Astrocyte (in vitro differentiated cells and primary cell): ENCODE measurements at regions not wholly inside any gene's neighbourhood (a gene's known extent, or its start where the extent isn't known, plus 50 kb on each side); places are given as distances from the start of the nearest gene placed in this dataset.

Experiments used
- DNase-seq: peaks from one replicate; pipeline ENCODE4 v3.0.0-alpha.2; 2010; ENCODE audit warnings: low read depth
- FAIRE-seq: peaks from 2 replicates; lab custom pipeline; 2011; peaks lifted over from hg19 to GRCh38; lab: Jason Lieb, UNC
- H2AFZ ChIP-seq: 2 replicates; pipeline ENCODE4 v1.6.0; 2012; ENCODE audit warnings: low read depth, low read length, inconsistent platforms
- H3K27ac ChIP-seq: 2 replicates; pipeline ENCODE4 v1.5.1; 2011; ENCODE audit warnings: low read depth, low read length, inconsistent platforms
- H3K27me3 ChIP-seq: 2 replicates; pipeline ENCODE4 v1.6.0; 2011; ENCODE audit warnings: low read length, inconsistent platforms; ENCODE audit not compliant: insufficient read depth
- H3K36me3 ChIP-seq: 2 replicates; pipeline ENCODE4 v1.5.1; 2011; ENCODE audit warnings: low read length, inconsistent platforms; ENCODE audit not compliant: insufficient read depth
- H3K4me1 ChIP-seq: 2 replicates; pipeline ENCODE4 v1.5.1; 2011; ENCODE audit warnings: low read length, inconsistent platforms; ENCODE audit not compliant: insufficient read depth
- H3K4me2 ChIP-seq: 2 replicates; pipeline ENCODE4 v1.6.0; 2012; ENCODE audit warnings: low read length, inconsistent platforms
- H3K4me3 ChIP-seq: 2 replicates; pipeline ENCODE4 v1.5.1; 2011; ENCODE audit warnings: low read depth, mild to moderate bottlenecking, low read length, inconsistent platforms; ENCODE audit not compliant: insufficient read depth
- H3K79me2 ChIP-seq: 2 replicates; pipeline ENCODE4 v1.6.0; 2012; ENCODE audit warnings: mild to moderate bottlenecking, low read length, inconsistent platforms; ENCODE audit not compliant: insufficient read depth
- H3K9ac ChIP-seq: 2 replicates; pipeline ENCODE4 v1.6.0; 2012; ENCODE audit warnings: mild to moderate bottlenecking, low read length, inconsistent platforms
- H3K9me3 ChIP-seq: 2 replicates; pipeline ENCODE4 v1.5.1; 2012; ENCODE audit warnings: low read depth, mild to moderate bottlenecking, low read length, inconsistent platforms; ENCODE audit not compliant: insufficient read depth
- H4K20me1 ChIP-seq: 2 replicates; pipeline ENCODE4 v1.6.0; 2012; ENCODE audit warnings: low read length, inconsistent platforms; ENCODE audit not compliant: insufficient read depth
- H3K27ac Mint-ChIP-seq: one replicate; pipeline ENCODE4 v1.8.0; 2021; ENCODE audit warnings: mild to moderate bottlenecking, mixed read lengths; ENCODE audit not compliant: unreplicated experiment
- H3K27me3 Mint-ChIP-seq: one replicate; pipeline ENCODE4 v1.8.0; 2021; ENCODE audit warnings: low read depth, mixed read lengths; ENCODE audit not compliant: unreplicated experiment
- H3K36me3 Mint-ChIP-seq: one replicate; pipeline ENCODE4 v1.8.0; 2021; ENCODE audit warnings: low read depth, mixed read lengths; ENCODE audit not compliant: unreplicated experiment
- H3K4me1 Mint-ChIP-seq: one replicate; pipeline ENCODE4 v1.8.0; 2021; ENCODE audit warnings: low read depth, mixed read lengths; ENCODE audit not compliant: unreplicated experiment
- H3K4me3 Mint-ChIP-seq: one replicate; pipeline ENCODE4 v1.8.0; 2021; ENCODE audit warnings: mild to moderate bottlenecking, moderate library complexity, mixed read lengths; ENCODE audit not compliant: unreplicated experiment
- H3K9me3 Mint-ChIP-seq: one replicate; pipeline ENCODE4 v1.8.0; 2021; ENCODE audit warnings: mild to moderate bottlenecking, mixed read lengths; ENCODE audit not compliant: unreplicated experiment
- EZH2 ChIP-seq: IDR thresholded peaks from 2 replicates; pipeline ENCODE4 v1.6.1; 2012; ENCODE audit warnings: mild to moderate bottlenecking, low read length, inconsistent platforms; ENCODE audit not compliant: insufficient read depth
- TF ChIP-seq, protein P1 (sequence below): IDR thresholded peaks from 2 replicates; pipeline ENCODE4 v1.5.1; 2011; ENCODE audit warnings: low read depth, mild to moderate bottlenecking, inconsistent platforms, low read length, moderate library complexity; ENCODE audit not compliant: insufficient read depth

DNA sequence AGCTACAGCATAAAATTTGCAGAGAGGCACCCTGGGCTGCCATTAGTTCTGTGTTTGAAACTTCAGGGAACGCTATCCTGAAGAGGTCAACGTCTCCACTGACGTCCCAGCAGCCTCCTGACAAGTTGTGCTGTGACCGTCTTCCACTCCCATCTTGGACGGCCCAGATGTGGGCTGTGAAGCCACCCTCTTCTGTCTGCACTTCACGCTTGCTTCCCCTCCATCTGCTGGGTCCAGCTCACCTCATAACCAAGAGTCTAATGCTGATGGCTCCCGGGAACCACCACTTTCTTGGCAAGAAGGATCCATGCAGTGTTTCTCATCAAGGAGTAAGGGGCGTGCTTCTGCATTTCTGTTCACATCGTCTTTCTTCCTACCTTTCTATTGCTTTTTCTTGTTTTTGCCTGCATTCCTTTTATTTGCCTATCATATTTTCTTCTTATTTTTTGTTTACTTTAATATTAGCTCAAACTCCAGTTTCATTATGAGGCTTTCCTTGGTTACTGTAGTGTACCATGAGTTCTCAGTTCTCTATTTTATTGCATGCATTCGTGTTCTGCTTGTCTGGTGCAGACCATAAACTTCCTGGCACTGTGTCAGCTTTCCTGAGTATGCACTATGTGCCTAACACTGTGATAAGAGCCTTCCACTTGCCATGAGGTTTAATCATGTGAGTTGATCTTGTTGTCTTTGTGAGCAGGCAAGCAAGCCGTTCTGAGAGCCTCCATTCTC is 631.8 kb upstream of the RAB6C start:
- no peak overlapping the region for H3K9ac ChIP-seq
- DNase-seq (no peak), FAIRE-seq (no peak)
- H3K4me3 Mint-ChIP-seq: no peak overlapping the region
- H3K4me1 Mint-ChIP-seq: no peaks in the 10 kb centered on the region
- no peak overlapping the region for H2AFZ ChIP-seq
- no peaks in the 10 kb centered on the region for H4K20me1 ChIP-seq
- no peaks in the 10 kb centered on the region for H3K79me2 ChIP-seq
- H3K27ac ChIP-seq: no peak overlapping the region
- H3K9me3 ChIP-seq: no peaks in the 10 kb centered on the region
- no peaks in the 10 kb centered on the region for H3K27me3 ChIP-seq
- H3K4me3 ChIP-seq: no peak overlapping the region
- H3K4me2 ChIP-seq: no peak overlapping the region
- no peak overlapping the region for H3K27ac Mint-ChIP-seq
- H3K4me1 ChIP-seq: no peaks in the 10 kb centered on the region
- peaks cover 6% of the 10 kb centered on the region for H3K27me3 Mint-ChIP-seq
- TF ChIP-seq EZH2: no peak
- TF ChIP-seq, protein P1, sequence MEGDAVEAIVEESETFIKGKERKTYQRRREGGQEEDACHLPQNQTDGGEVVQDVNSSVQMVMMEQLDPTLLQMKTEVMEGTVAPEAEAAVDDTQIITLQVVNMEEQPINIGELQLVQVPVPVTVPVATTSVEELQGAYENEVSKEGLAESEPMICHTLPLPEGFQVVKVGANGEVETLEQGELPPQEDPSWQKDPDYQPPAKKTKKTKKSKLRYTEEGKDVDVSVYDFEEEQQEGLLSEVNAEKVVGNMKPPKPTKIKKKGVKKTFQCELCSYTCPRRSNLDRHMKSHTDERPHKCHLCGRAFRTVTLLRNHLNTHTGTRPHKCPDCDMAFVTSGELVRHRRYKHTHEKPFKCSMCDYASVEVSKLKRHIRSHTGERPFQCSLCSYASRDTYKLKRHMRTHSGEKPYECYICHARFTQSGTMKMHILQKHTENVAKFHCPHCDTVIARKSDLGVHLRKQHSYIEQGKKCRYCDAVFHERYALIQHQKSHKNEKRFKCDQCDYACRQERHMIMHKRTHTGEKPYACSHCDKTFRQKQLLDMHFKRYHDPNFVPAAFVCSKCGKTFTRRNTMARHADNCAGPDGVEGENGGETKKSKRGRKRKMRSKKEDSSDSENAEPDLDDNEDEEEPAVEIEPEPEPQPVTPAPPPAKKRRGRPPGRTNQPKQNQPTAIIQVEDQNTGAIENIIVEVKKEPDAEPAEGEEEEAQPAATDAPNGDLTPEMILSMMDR: no peak
- no peaks in the 10 kb centered on the region for H3K9me3 Mint-ChIP-seq
- no peaks in the 10 kb centered on the region for H3K36me3 Mint-ChIP-seq
- no peaks in the 10 kb centered on the region for H3K36me3 ChIP-seq

DNA sequence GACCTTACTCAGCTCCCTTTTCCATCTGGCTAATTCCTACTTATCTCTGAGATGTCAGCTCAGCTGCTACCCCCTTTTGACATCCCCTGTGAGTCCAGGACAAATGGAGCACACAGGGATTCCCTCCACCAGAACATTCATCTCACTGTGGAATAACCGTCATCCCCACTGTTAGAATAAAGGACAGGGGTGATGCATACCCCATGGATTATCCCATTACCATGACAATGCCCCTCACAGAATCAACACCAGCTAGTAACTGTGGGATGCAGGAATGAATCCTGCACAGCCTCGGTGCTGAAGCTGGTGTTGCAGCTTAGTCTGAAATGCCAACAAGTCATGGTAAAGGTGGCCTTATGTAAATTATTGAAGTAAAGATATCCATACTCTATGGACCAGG is 624.8 kb upstream of the RAB6C start:
- Histone ChIP-seq H3K9me3 (peaks cover 4% of the 10 kb centered on the region), H2AFZ (no peak overlapping the region), H3K4me2 (no peak overlapping the region), H3K4me3 (no peak overlapping the region), H3K36me3 (no peaks in the 10 kb centered on the region), H3K4me1 (no peaks in the 10 kb centered on the region), H3K27me3 (no peaks in the 10 kb centered on the region), H3K79me2 (no peaks in the 10 kb centered on the region), H3K9ac (no peak overlapping the region), H4K20me1 (no peaks in the 10 kb centered on the region), H3K27ac (no peak overlapping the region)
- no peak overlapping the region for H3K27ac Mint-ChIP-seq
- TF ChIP-seq, protein P1: no peak
- no peak for TF ChIP-seq EZH2
- no peaks in the 10 kb centered on the region for H3K4me1 Mint-ChIP-seq
- DNase-seq (no peak), FAIRE-seq (no peak)
- no peak overlapping the region for H3K4me3 Mint-ChIP-seq
- H3K9me3 Mint-ChIP-seq: peaks cover 6% of the 10 kb centered on the region
- peaks cover 26% of the 10 kb centered on the region for H3K27me3 Mint-ChIP-seq
- no peaks in the 10 kb centered on the region for H3K36me3 Mint-ChIP-seq

DNA sequence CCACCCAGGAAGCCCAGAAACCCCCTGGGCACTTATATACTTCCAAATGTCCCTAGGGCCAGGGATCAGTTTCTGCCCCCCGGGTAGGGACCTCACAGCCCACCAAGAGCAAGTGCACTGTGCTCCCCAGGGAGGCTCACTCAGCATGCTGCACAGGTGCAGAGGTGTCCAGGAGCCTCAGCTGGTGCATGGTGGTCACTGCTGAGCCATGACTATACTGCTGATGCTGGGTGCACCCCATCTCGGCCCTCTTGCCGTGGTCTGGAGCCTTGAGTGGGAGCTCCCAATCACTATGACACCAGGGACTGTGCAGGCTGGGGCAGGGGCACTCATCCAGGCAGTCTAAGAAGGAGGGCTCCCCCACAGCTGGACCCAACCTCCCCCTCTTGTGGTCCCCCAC is 617.8 kb upstream of the RAB6C start:
- Histone ChIP-seq H3K9ac (no peak overlapping the region), H3K4me2 (no peak overlapping the region), H3K79me2 (no peaks in the 10 kb centered on the region), H3K4me1 (no peaks in the 10 kb centered on the region), H3K9me3 (peaks cover 4% of the 10 kb centered on the region), H3K36me3 (no peaks in the 10 kb centered on the region), H4K20me1 (no peaks in the 10 kb centered on the region), H3K27ac (no peak overlapping the region), H3K4me3 (no peak overlapping the region), H2AFZ (no peak overlapping the region), H3K27me3 (no peaks in the 10 kb centered on the region)
- DNase-seq (no peak), FAIRE-seq (no peak)
- Mint-ChIP-seq H3K27me3 (peaks cover 32% of the 10 kb centered on the region), H3K27ac (no peak overlapping the region), H3K4me1 (no peaks in the 10 kb centered on the region), H3K4me3 (no peak overlapping the region), H3K36me3 (no peaks in the 10 kb centered on the region), H3K9me3 (peaks cover 6% of the 10 kb centered on the region)
- TF ChIP-seq EZH2: no peak
- TF ChIP-seq, protein P1: no peak
